Gastroesophageal sphincter (tissue), 3 donors: ENCODE measurements at regions not wholly inside any gene's neighbourhood (a gene's known extent, or its start where the extent isn't known, plus 50 kb on each side); places are given as distances from the start of the nearest gene placed in this dataset.

Experiments
- CTCF ChIP-seq, 4 experiments: fragments of 200-600 bp in 2 of 4; fragments of 450-650 bp in 2 of 4; sonication (generic) in 1 of 4; IDR thresholded peaks; one replicate each; pipeline ENCODE4 v1.5.1; 2017 to 2019; ENCODE audit warnings: antibody characterized with exemption in 4 of 4, mild to moderate bottlenecking in 2 of 4, moderate library complexity in 2 of 4
- POLR2A ChIP-seq, 2 donors: fragments of 450-650 bp; IDR thresholded peaks; one replicate each; pipeline ENCODE4 v1.6.1; 2017; ENCODE audit warnings: antibody characterized with exemption in 2 of 2, mild to moderate bottlenecking in 2 of 2, moderate library complexity in 1 of 2

- TF ChIP-seq CTCF (IDR thresholded peaks at IDR 0.05) (no peak), POLR2A (IDR thresholded peaks at IDR 0.05) (no peak)
Measured at GRCh38 chrX:39443240-39443639, 642.0 kb downstream of the MID1IP1 start.
